Liver (tissue), 3 donors: ENCODE measurements at regions not wholly inside any gene's neighbourhood (a gene's known extent, or its start where the extent isn't known, plus 50 kb on each side); places are given as distances from the start of the nearest gene placed in this dataset.

Experiments used
- EGR1 ChIP-seq, 2 donors: IDR thresholded peaks; 2 replicates each; pipeline ENCODE4 v1.6.1; 2016 to 2018; ENCODE audit warnings: antibody characterized with exemption in 2 of 2, low read depth in 2 of 2
- GABPA ChIP-seq, 2 donors: IDR thresholded peaks in 1 of 2; conservative IDR thresholded peaks in 1 of 2; 2 replicates each; pipeline ENCODE4 v1.6.1; 2016; ENCODE audit warnings: antibody characterized with exemption in 2 of 2, mild to moderate bottlenecking in 1 of 2, moderate library complexity in 1 of 2
- JUND ChIP-seq, 2 donors: IDR thresholded peaks; 2 replicates each; pipeline ENCODE4 v1.6.1; 2016; ENCODE audit warnings: antibody characterized with exemption in 2 of 2
- NR2F2 ChIP-seq: IDR thresholded peaks from 2 replicates; pipeline ENCODE4 v1.6.1; 2016; ENCODE audit warnings: antibody characterized with exemption
- RAD21 ChIP-seq, 2 donors: IDR thresholded peaks; 2 replicates each; pipeline ENCODE4 v1.6.1; 2016; ENCODE audit warnings: antibody characterized with exemption in 2 of 2, mild to moderate bottlenecking in 2 of 2
- RXRA ChIP-seq, 2 donors: IDR thresholded peaks; 2 replicates each; pipeline ENCODE4 v1.6.1; 2017 to 2018; ENCODE audit warnings: antibody characterized with exemption in 2 of 2, mild to moderate bottlenecking in 1 of 2
- SP1 ChIP-seq: IDR thresholded peaks from 2 replicates; pipeline ENCODE4 v1.6.1; 2018; ENCODE audit warnings: antibody characterized with exemption, mild to moderate bottlenecking
- TAF1 ChIP-seq: conservative IDR thresholded peaks from 2 replicates; pipeline ENCODE4 v1.6.1; 2016; ENCODE audit warnings: antibody characterized with exemption, mild to moderate bottlenecking
- YY1 ChIP-seq: IDR thresholded peaks from 2 replicates; pipeline ENCODE4 v1.6.1; 2016; ENCODE audit warnings: antibody characterized with exemption, mild to moderate bottlenecking
- TF ChIP-seq, protein P1 (sequence below): IDR thresholded peaks from 2 replicates; pipeline ENCODE4 v1.6.1; 2016; ENCODE audit warnings: antibody characterized with exemption
- TF ChIP-seq, protein P2 (sequence below): fragments of 150-350 bp; IDR thresholded peaks from 2 replicates; pipeline ENCODE4 v1.5.1; 2017; ENCODE audit warnings: improper control_type of control experiment, low read depth, low read length; ENCODE audit not compliant: missing input control
- TF ChIP-seq, protein P3 (sequence below): IDR thresholded peaks from 2 replicates; pipeline ENCODE4 v1.6.1; 2016; ENCODE audit warnings: antibody characterized with exemption, mild to moderate bottlenecking
- donor health status: healthy.
- donor health status: healthy.

DNA sequence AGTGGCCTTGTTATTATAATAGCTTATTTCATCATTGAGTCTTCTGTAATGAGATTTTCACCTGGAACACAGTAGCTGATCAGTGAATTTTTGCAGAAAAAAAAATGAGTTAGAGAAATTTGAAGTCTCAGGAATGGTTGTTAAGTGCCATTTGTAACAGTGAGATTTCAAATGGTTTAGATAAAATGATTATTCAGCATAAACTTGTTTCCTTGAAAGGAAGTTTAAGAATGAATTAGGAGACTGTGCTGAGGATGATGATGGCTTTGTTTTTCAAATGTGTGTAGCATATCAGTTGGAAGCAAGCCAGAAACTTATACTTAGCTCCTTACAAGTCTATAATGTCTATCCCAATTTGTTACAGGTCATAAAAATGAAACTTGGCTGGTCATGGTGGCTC, 225.1 kb downstream of the LRRC3B start:
- TF ChIP-seq, protein P1, sequence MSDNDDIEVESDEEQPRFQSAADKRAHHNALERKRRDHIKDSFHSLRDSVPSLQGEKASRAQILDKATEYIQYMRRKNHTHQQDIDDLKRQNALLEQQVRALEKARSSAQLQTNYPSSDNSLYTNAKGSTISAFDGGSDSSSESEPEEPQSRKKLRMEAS = no peak
- TF ChIP-seq, protein P2, sequence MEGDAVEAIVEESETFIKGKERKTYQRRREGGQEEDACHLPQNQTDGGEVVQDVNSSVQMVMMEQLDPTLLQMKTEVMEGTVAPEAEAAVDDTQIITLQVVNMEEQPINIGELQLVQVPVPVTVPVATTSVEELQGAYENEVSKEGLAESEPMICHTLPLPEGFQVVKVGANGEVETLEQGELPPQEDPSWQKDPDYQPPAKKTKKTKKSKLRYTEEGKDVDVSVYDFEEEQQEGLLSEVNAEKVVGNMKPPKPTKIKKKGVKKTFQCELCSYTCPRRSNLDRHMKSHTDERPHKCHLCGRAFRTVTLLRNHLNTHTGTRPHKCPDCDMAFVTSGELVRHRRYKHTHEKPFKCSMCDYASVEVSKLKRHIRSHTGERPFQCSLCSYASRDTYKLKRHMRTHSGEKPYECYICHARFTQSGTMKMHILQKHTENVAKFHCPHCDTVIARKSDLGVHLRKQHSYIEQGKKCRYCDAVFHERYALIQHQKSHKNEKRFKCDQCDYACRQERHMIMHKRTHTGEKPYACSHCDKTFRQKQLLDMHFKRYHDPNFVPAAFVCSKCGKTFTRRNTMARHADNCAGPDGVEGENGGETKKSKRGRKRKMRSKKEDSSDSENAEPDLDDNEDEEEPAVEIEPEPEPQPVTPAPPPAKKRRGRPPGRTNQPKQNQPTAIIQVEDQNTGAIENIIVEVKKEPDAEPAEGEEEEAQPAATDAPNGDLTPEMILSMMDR = no peak
- TF ChIP-seq NR2F2 = no peak
- TF ChIP-seq YY1 = no peak
- no peak for TF ChIP-seq RAD21 (IDR thresholded peaks at IDR 0.05)
- TF ChIP-seq JUND (IDR thresholded peaks at IDR 0.05) = no peak
- TF ChIP-seq SP1 = no peak
- TF ChIP-seq, protein P3, sequence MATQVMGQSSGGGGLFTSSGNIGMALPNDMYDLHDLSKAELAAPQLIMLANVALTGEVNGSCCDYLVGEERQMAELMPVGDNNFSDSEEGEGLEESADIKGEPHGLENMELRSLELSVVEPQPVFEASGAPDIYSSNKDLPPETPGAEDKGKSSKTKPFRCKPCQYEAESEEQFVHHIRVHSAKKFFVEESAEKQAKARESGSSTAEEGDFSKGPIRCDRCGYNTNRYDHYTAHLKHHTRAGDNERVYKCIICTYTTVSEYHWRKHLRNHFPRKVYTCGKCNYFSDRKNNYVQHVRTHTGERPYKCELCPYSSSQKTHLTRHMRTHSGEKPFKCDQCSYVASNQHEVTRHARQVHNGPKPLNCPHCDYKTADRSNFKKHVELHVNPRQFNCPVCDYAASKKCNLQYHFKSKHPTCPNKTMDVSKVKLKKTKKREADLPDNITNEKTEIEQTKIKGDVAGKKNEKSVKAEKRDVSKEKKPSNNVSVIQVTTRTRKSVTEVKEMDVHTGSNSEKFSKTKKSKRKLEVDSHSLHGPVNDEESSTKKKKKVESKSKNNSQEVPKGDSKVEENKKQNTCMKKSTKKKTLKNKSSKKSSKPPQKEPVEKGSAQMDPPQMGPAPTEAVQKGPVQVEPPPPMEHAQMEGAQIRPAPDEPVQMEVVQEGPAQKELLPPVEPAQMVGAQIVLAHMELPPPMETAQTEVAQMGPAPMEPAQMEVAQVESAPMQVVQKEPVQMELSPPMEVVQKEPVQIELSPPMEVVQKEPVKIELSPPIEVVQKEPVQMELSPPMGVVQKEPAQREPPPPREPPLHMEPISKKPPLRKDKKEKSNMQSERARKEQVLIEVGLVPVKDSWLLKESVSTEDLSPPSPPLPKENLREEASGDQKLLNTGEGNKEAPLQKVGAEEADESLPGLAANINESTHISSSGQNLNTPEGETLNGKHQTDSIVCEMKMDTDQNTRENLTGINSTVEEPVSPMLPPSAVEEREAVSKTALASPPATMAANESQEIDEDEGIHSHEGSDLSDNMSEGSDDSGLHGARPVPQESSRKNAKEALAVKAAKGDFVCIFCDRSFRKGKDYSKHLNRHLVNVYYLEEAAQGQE = no peak
- no peak for TF ChIP-seq TAF1
- TF ChIP-seq GABPA (IDR thresholded peaks at IDR 0.05 in 1 of 2, conservative IDR thresholded peaks at IDR 0.05 in 1 of 2) = no peak
- no peak for TF ChIP-seq RXRA (IDR thresholded peaks at IDR 0.05)
- TF ChIP-seq EGR1 (IDR thresholded peaks at IDR 0.05; ENCODE audit: low read depth in 2 of 2) = no peak
